ENCODE measurements at regions not wholly inside any gene's neighbourhood (a gene's known extent, or its start where the extent isn't known, plus 50 kb on each side); places are given as distances from the start of the nearest gene placed in this dataset.

GRCh38 chr9:102796244-102796643 is 198.9 kb upstream of the CYLC2 start:
- TF ChIP-seq, protein P1, sequence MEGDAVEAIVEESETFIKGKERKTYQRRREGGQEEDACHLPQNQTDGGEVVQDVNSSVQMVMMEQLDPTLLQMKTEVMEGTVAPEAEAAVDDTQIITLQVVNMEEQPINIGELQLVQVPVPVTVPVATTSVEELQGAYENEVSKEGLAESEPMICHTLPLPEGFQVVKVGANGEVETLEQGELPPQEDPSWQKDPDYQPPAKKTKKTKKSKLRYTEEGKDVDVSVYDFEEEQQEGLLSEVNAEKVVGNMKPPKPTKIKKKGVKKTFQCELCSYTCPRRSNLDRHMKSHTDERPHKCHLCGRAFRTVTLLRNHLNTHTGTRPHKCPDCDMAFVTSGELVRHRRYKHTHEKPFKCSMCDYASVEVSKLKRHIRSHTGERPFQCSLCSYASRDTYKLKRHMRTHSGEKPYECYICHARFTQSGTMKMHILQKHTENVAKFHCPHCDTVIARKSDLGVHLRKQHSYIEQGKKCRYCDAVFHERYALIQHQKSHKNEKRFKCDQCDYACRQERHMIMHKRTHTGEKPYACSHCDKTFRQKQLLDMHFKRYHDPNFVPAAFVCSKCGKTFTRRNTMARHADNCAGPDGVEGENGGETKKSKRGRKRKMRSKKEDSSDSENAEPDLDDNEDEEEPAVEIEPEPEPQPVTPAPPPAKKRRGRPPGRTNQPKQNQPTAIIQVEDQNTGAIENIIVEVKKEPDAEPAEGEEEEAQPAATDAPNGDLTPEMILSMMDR (conservative IDR thresholded peaks at IDR 0.05 in 1 of 2, IDR thresholded peaks at IDR 0.05 in 1 of 2; ENCODE audit: extremely low read depth in 1 of 2, insufficient read depth in 1 of 2, low read depth in 1 of 2, low read length in 2 of 2), result no peak
- no peak for TF ChIP-seq EZH2 (IDR thresholded peaks at IDR 0.05; ENCODE audit: borderline replicate concordance, low read length)

Measured in mammary epithelial cell (primary cell).